Hepatocyte (in vitro differentiated cells): ENCODE measurements at regions not wholly inside any gene's neighbourhood (a gene's known extent, or its start where the extent isn't known, plus 50 kb on each side); places are given as distances from the start of the nearest gene placed in this dataset.

Experiments
- DNase-seq: peaks from one replicate; pipeline ENCODE4 v3.0.0-alpha.2; 2016; ENCODE audit warnings: low spot score
- H2AFZ ChIP-seq: fragments of 200-600 bp; sonication (generic); 2 replicates; pipeline ENCODE4 v1.6.0; 2016; ENCODE audit warnings: antibody characterized with exemption, mild to moderate bottlenecking
- H3K27ac ChIP-seq: fragments of 200-600 bp; sonication (generic); 2 replicates; pipeline ENCODE4 v1.5.1; 2016; ENCODE audit warnings: mild to moderate bottlenecking
- H3K27me3 ChIP-seq: fragments of 200-600 bp; sonication (generic); 2 replicates; pipeline ENCODE4 v1.6.1; 2016
- H3K36me3 ChIP-seq: fragments of 200-600 bp; sonication (generic); replicated peaks from 2 replicates; pipeline ENCODE4 v1.5.1; 2016; ENCODE audit warnings: low read depth; ENCODE audit not compliant: insufficient read depth
- H3K4me1 ChIP-seq: fragments of 200-600 bp; sonication (generic); 2 replicates; pipeline ENCODE4 v1.5.1; 2016; ENCODE audit warnings: mild to moderate bottlenecking, moderate library complexity; ENCODE audit not compliant: insufficient read depth
- H3K4me2 ChIP-seq: fragments of 200-600 bp; sonication (generic); 2 replicates; pipeline ENCODE4 v1.6.0; 2016
- H3K4me3 ChIP-seq: fragments of 200-600 bp; sonication (generic); 2 replicates; pipeline ENCODE4 v1.5.1; 2016; ENCODE audit warnings: mild to moderate bottlenecking
- H3K79me2 ChIP-seq: fragments of 200-600 bp; sonication (generic); 2 replicates; pipeline ENCODE4 v1.6.0; 2017; ENCODE audit warnings: mild to moderate bottlenecking
- H3K9me2 ChIP-seq: fragments of 200-600 bp; sonication (generic); replicated peaks from 2 replicates; pipeline ENCODE4 v1.6.0; 2017; ENCODE audit warnings: mild to moderate bottlenecking; ENCODE audit not compliant: insufficient read depth
- H3K9me3 ChIP-seq: fragments of 200-600 bp; sonication (generic); 2 replicates; pipeline ENCODE4 v1.5.1; 2016; ENCODE audit warnings: low read depth, mild to moderate bottlenecking
- H4K20me1 ChIP-seq: fragments of 200-600 bp; sonication (generic); 2 replicates; pipeline ENCODE4 v1.6.0; 2016; ENCODE audit warnings: mild to moderate bottlenecking; ENCODE audit not compliant: insufficient read depth, poor library complexity, severe bottlenecking
- CTCF ChIP-seq: fragments of 200-600 bp; sonication (generic); IDR thresholded peaks from 2 replicates; pipeline ENCODE4 v1.5.1; 2016; ENCODE audit warnings: antibody characterized with exemption, mild to moderate bottlenecking; ENCODE audit not compliant: poor library complexity
- EZH2 ChIP-seq: fragments of 200-600 bp; sonication (generic); IDR thresholded peaks from 2 replicates; pipeline ENCODE4 v1.6.1; 2016; ENCODE audit warnings: antibody characterized with exemption, mild to moderate bottlenecking, borderline replicate concordance
- EZH2phosphoT487 ChIP-seq: fragments of 200-600 bp; sonication (generic); IDR thresholded peaks from one replicate; pipeline ENCODE4 v1.6.1; 2018; ENCODE audit warnings: antibody characterized with exemption, mild to moderate bottlenecking, low read depth, moderate library complexity; ENCODE audit not compliant: unreplicated experiment, severe bottlenecking
- WGBS: methylation state at CpG from one replicate; pipeline ENCODE4 v1.1.6; 2016; ENCODE audit warnings: low lambda C conversion rate; ENCODE audit errors: missing lambda C conversion rate; 5-methylcytosine and 5-hydroxymethylcytosine counted together

GRCh38 chr1:199794105-199794863 lies 233.2 kb upstream of the NR5A2 start:
- H3K9me2 ChIP-seq, result no peaks in the 10 kb centered on the region
- no peak for DNase-seq
- no peaks in the 10 kb centered on the region for H3K9me3 ChIP-seq
- no peak overlapping the region for H3K4me2 ChIP-seq
- H3K4me3 ChIP-seq, result no peak overlapping the region
- TF ChIP-seq CTCF (no peak), EZH2phosphoT487 (no peak), EZH2 (no peak)
- H3K79me2 ChIP-seq, result no peaks in the 10 kb centered on the region
- H2AFZ ChIP-seq, result no peak overlapping the region
- no peaks in the 10 kb centered on the region for H3K27me3 ChIP-seq
- H3K4me1 ChIP-seq, result no peaks in the 10 kb centered on the region
- no peak overlapping the region for H3K27ac ChIP-seq
- no peaks in the 10 kb centered on the region for H3K36me3 ChIP-seq
- WGBS, result 86% methylated on average over 9 of the region's 9 CpGs
- H4K20me1 ChIP-seq, result no peaks in the 10 kb centered on the region

GRCh38 chr1:199799116-199799515 lies 228.4 kb upstream of the NR5A2 start:
- H3K4me2 ChIP-seq, result no peak overlapping the region
- TF ChIP-seq EZH2phosphoT487, result no peak
- no peak for TF ChIP-seq CTCF
- no peak for TF ChIP-seq EZH2
- WGBS, result 83% methylated on average over 8 of the region's 8 CpGs
- no peaks in the 10 kb centered on the region for H3K9me2 ChIP-seq
- DNase-seq, result no peak
- no peaks in the 10 kb centered on the region for H3K4me1 ChIP-seq
- no peak overlapping the region for H3K27ac ChIP-seq
- no peaks in the 10 kb centered on the region for H4K20me1 ChIP-seq
- no peaks in the 10 kb centered on the region for H3K79me2 ChIP-seq
- no peak overlapping the region for H3K4me3 ChIP-seq
- H2AFZ ChIP-seq, result no peak overlapping the region
- no peaks in the 10 kb centered on the region for H3K27me3 ChIP-seq
- H3K9me3 ChIP-seq, result no peaks in the 10 kb centered on the region
- no peaks in the 10 kb centered on the region for H3K36me3 ChIP-seq

- no peak overlapping the region for H2AFZ ChIP-seq
- TF ChIP-seq EZH2, result no peak
- no peak for TF ChIP-seq EZH2phosphoT487
- TF ChIP-seq CTCF, result no peak
- no peaks in the 10 kb centered on the region for H3K9me3 ChIP-seq
- no peak overlapping the region for H3K4me2 ChIP-seq
- no peak for DNase-seq
- H3K36me3 ChIP-seq, result no peaks in the 10 kb centered on the region
- no peak overlapping the region for H3K4me3 ChIP-seq
- H3K27ac ChIP-seq, result no peak overlapping the region
- WGBS, result 85% methylated on average over 4 of the region's 4 CpGs
- no peaks in the 10 kb centered on the region for H3K9me2 ChIP-seq
- no peaks in the 10 kb centered on the region for H3K79me2 ChIP-seq
- no peaks in the 10 kb centered on the region for H3K27me3 ChIP-seq
- no peaks in the 10 kb centered on the region for H3K4me1 ChIP-seq
- H4K20me1 ChIP-seq, result no peaks in the 10 kb centered on the region
Observed at GRCh38 chr1:199804526-199804925, 223.0 kb upstream of the NR5A2 start.
